H1 (cell line): ENCODE measurements at regions not wholly inside any gene's neighbourhood (a gene's known extent, or its start where the extent isn't known, plus 50 kb on each side); places are given as distances from the start of the nearest gene placed in this dataset.

Experiments
- CTCF ChIA-PET: fragments of 300-600 bp; sonication (Branson Sonifier 250); formaldehyde crosslinking; loops from one replicate; lab custom pipeline; 2021; ENCODE audit not compliant: partially characterized antibody; lab: Charles Lee
- POLR2A ChIA-PET: fragments of 300-600 bp; sonication (Branson Sonifier 250); formaldehyde crosslinking; loops from one replicate; lab custom pipeline; 2021; ENCODE audit warnings: inconsistent platforms; ENCODE audit not compliant: partially characterized antibody; lab: Charles Lee
- DNase-seq, 2 experiments: peaks; one replicate each; pipeline versions ENCODE4 v3.0.0 to v3.0.0-alpha.2; 2010 to 2022; ENCODE audit warnings: low spot score in 2 of 2, low read depth in 1 of 2, mixed read lengths in 1 of 2
- FAIRE-seq: peaks from 2 replicates; lab custom pipeline; 2011; peaks lifted over from hg19 to GRCh38; lab: Jason Lieb, UNC
- H2AFZ ChIP-seq: 2 replicates; pipeline ENCODE4 v1.8.1; 2012; ENCODE audit warnings: low read length, inconsistent platforms
- H2AK5ac ChIP-seq: 2 replicates; pipeline ENCODE4 v1.6.1; 2013; ENCODE audit warnings: low read depth, low read length
- H2BK120ac ChIP-seq: replicated peaks from 2 replicates; pipeline ENCODE3; 2013; ENCODE audit warnings: low read depth, low read length, inconsistent platforms
- H2BK12ac ChIP-seq: 2 replicates; pipeline ENCODE4 v1.6.1; 2013; ENCODE audit warnings: low read depth, low read length
- H2BK15ac ChIP-seq: 2 replicates; pipeline ENCODE4 v1.6.1; 2013; ENCODE audit warnings: low read length
- H2BK20ac ChIP-seq: 2 replicates; pipeline ENCODE4 v1.6.1; 2013; ENCODE audit warnings: low read length
- H2BK5ac ChIP-seq: 2 replicates; pipeline ENCODE4 v1.6.1; 2013; ENCODE audit warnings: low read depth, low read length
- H3K14ac ChIP-seq: 2 replicates; pipeline ENCODE4 v1.6.1; 2013; ENCODE audit warnings: inconsistent platforms; ENCODE audit not compliant: insufficient read length
- H3K18ac ChIP-seq: 2 replicates; pipeline ENCODE4 v1.6.1; 2013; ENCODE audit warnings: low read length; ENCODE audit errors: extremely low read depth
- H3K23ac ChIP-seq: 2 replicates; pipeline ENCODE4 v1.6.1; 2013; ENCODE audit warnings: inconsistent platforms; ENCODE audit not compliant: insufficient read length
- H3K23me2 ChIP-seq: 2 replicates; pipeline ENCODE4 v1.6.1; 2013; ENCODE audit warnings: low read depth, low read length
- H3K27ac ChIP-seq: 2 replicates; pipeline ENCODE4 v1.6.1; 2011; ENCODE audit warnings: low read depth, low read length, inconsistent platforms
- H3K27me3 ChIP-seq, 4 experiments: replicated peaks in 1 of 4; 1 replicate in 1 of 4; 2 replicates in 3 of 4; pipeline versions ENCODE4 v1.6.1 to v1.8.1; 2011 to 2013; ENCODE audit warnings: low read length in 3 of 4, mild to moderate bottlenecking in 3 of 4, inconsistent platforms in 2 of 4, mixed read lengths in 2 of 4, moderate library complexity in 1 of 4; ENCODE audit not compliant: control insufficient read depth in 3 of 4, insufficient read depth in 3 of 4; ENCODE audit errors: extremely low read depth in 1 of 4
- H3K36me3 ChIP-seq, 4 experiments: 2 replicates each; pipeline versions ENCODE4 v1.6.1 to v1.8.1; 2011 to 2013; ENCODE audit warnings: mild to moderate bottlenecking in 4 of 4, low read length in 3 of 4, moderate library complexity in 2 of 4, control low read depth in 1 of 4, inconsistent platforms in 1 of 4; ENCODE audit not compliant: insufficient read depth in 4 of 4, control insufficient read depth in 2 of 4
- H3K4ac ChIP-seq: replicated peaks from 2 replicates; pipeline ENCODE3; 2013; ENCODE audit warnings: low read length, low read depth, mixed read lengths, inconsistent platforms; ENCODE audit not compliant: insufficient read length
- H3K4me1 ChIP-seq, 4 experiments: replicated peaks in 1 of 4; 1 replicate in 1 of 4; 2 replicates in 3 of 4; pipeline versions ENCODE4 v1.6.1 to v1.8.1; 2011 to 2013; ENCODE audit warnings: low read length in 3 of 4, inconsistent platforms in 2 of 4, mixed read lengths in 1 of 4; ENCODE audit not compliant: insufficient read depth in 4 of 4, control insufficient read depth in 3 of 4
- H3K4me2 ChIP-seq, 2 experiments: 2 replicates each; pipeline versions ENCODE4 v1.6.1 to v1.8.1; 2011 to 2013; ENCODE audit warnings: low read depth in 2 of 2, low read length in 2 of 2, control low read depth in 1 of 2, inconsistent platforms in 1 of 2, mild to moderate bottlenecking in 1 of 2; ENCODE audit not compliant: insufficient read depth in 1 of 2
- H3K4me3 ChIP-seq, 4 experiments: fragments of 200-600, 300-600 bp in 1 of 4; sonication (generic), shearing (Covaris generic), sonication (Bioruptor Twin) in 1 of 4; 2 replicates each; pipeline versions ENCODE4 v1.5.1 to v1.8.1; 2011 to 2016; ENCODE audit warnings: low read length in 4 of 4, low read depth in 3 of 4, control low read depth in 2 of 4, inconsistent platforms in 2 of 4, mild to moderate bottlenecking in 2 of 4, mixed read lengths in 1 of 4, moderate library complexity in 1 of 4; ENCODE audit not compliant: insufficient read depth in 2 of 4; ENCODE audit errors: extremely low read depth in 1 of 4
- H3K56ac ChIP-seq: replicated peaks from 2 replicates; pipeline ENCODE3; 2013; ENCODE audit warnings: low read depth, mild to moderate bottlenecking, mixed read lengths, low read length, inconsistent platforms; ENCODE audit not compliant: insufficient read length
- H3K79me1 ChIP-seq: 2 replicates; pipeline ENCODE4 v1.6.1; 2013; ENCODE audit warnings: low read depth, low read length, control low read depth
- H3K79me2 ChIP-seq, 2 experiments: 2 replicates each; pipeline versions ENCODE4 v1.6.1 to v1.8.1; 2012 to 2013; ENCODE audit warnings: low read length in 2 of 2, mild to moderate bottlenecking in 2 of 2, inconsistent platforms in 1 of 2; ENCODE audit not compliant: insufficient read depth in 2 of 2, control insufficient read depth in 1 of 2
- H3K9ac ChIP-seq, 4 experiments: replicated peaks in 1 of 4; 1 replicate in 1 of 4; 2 replicates in 3 of 4; pipeline versions ENCODE4 v1.6.1 to v1.8.1; 2011 to 2013; ENCODE audit warnings: low read depth in 3 of 4, low read length in 3 of 4, control low read depth in 2 of 4, mild to moderate bottlenecking in 2 of 4, moderate library complexity in 2 of 4, inconsistent platforms in 1 of 4; ENCODE audit errors: extremely low read depth in 1 of 4
- H3K9me3 ChIP-seq, 2 experiments: 2 replicates each; pipeline versions ENCODE4 v1.6.1 to v1.8.1; 2012 to 2013; ENCODE audit warnings: mild to moderate bottlenecking in 2 of 2, moderate library complexity in 2 of 2, control low read depth in 1 of 2, inconsistent platforms in 1 of 2, low read depth in 1 of 2, low read length in 1 of 2, mixed read lengths in 1 of 2; ENCODE audit not compliant: insufficient read depth in 2 of 2
- H4K20me1 ChIP-seq, 2 experiments: replicated peaks in 1 of 2; 2 replicates each; pipeline versions ENCODE3 to v1.8.1; 2011 to 2013; ENCODE audit warnings: inconsistent platforms in 2 of 2, low read length in 2 of 2, mild to moderate bottlenecking in 1 of 2; ENCODE audit not compliant: insufficient read depth in 2 of 2, control insufficient read depth in 1 of 2
- H4K5ac ChIP-seq: 2 replicates; pipeline ENCODE4 v1.6.1; 2013; ENCODE audit warnings: low read length, low read depth, mixed read lengths, inconsistent platforms; ENCODE audit not compliant: insufficient read length
- H4K8ac ChIP-seq: 2 replicates; pipeline ENCODE4 v1.8.0; 2013; ENCODE audit warnings: mild to moderate bottlenecking, moderate library complexity, low read length, inconsistent platforms; ENCODE audit not compliant: insufficient read depth; ENCODE audit errors: extremely low read depth
- H4K91ac ChIP-seq: replicated peaks from 2 replicates; pipeline ENCODE3; 2013; ENCODE audit warnings: low read length, mixed read lengths, inconsistent platforms; ENCODE audit not compliant: insufficient read length
- TAF7 ChIP-seq: optimal IDR thresholded peaks from 2 replicates; pipeline ENCODE3; 2011; ENCODE audit warnings: low read depth, mild to moderate bottlenecking, inconsistent platforms, low read length, moderate library complexity, borderline replicate concordance
- ZNF274 ChIP-seq: IDR thresholded peaks from 2 replicates; pipeline ENCODE4 v1.7.0; 2012; ENCODE audit warnings: low read length, borderline replicate concordance; ENCODE audit errors: extremely low read depth
- WGBS, 2 experiments: shearing (Covaris generic) in 1 of 2; methylation state at CpG; one replicate each; pipeline versions ENCODE4 v1.1.6 to v1.1.7; 2013 to 2015; ENCODE audit warnings: low lambda C conversion rate in 2 of 2, mixed read lengths in 2 of 2, inconsistent platforms in 1 of 2, low coverage in 1 of 2, missing lambda C conversion rate in 1 of 2; ENCODE audit not compliant: insufficient replicate concordance in 2 of 2, insufficient coverage in 1 of 2, insufficient read length in 1 of 2; ENCODE audit errors: extremely low coverage in 1 of 2, missing lambda C conversion rate in 1 of 2; 5-methylcytosine and 5-hydroxymethylcytosine counted together

DNA sequence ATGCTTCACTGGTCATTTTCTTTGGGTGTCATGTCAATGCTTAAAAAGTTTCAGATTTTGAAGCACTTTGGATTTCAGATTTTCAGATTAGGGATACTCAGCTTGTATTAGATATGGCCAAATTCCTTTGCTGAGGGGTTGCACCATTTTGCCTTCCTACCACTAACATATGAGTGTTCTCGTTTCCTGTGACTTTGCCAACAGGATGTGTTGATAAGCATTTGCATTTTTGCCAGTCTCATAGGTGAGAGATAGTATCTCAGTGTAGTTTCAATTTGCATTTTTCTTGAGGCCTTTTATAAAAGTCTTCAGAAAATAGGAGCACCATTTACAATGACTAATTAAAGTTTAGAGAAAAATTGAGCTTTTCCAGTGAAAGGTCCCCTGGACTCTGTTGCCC lies 71.6 kb upstream of the CLCN4 start:
- Histone ChIP-seq H3K9me3 (no peaks in the 10 kb centered on the region), H3K79me1 (no peaks in the 10 kb centered on the region), H3K27me3 (no peaks in the 10 kb centered on the region), H2AFZ (no peak overlapping the region), H3K4ac (no peak overlapping the region), H3K23ac (no peak overlapping the region), H4K5ac (no peak overlapping the region), H3K36me3 (peaks cover 0 to 6% (median 2%) of the 10 kb centered on the region in 4 experiments; a peak in 2 of 8 replicates), H2AK5ac (no peak overlapping the region), H4K8ac (no peak overlapping the region), H3K18ac (no peak overlapping the region), H4K91ac (no peak overlapping the region), H3K4me3 (no peak overlapping the region), H3K4me1 (peaks cover 0 to 5% (median 0%) of the 10 kb centered on the region in 4 experiments; a peak in 3 of 7 replicates), H3K27ac (no peak overlapping the region), H3K14ac (no peak overlapping the region), H3K4me2 (no peak overlapping the region), H2BK5ac (no peak overlapping the region), H3K9ac (no peak overlapping the region), H3K23me2 (no peaks in the 10 kb centered on the region), H2BK15ac (no peak overlapping the region), H2BK120ac (no peak overlapping the region), H3K79me2 (no peaks in the 10 kb centered on the region), H2BK20ac (no peak overlapping the region), H2BK12ac (no peak overlapping the region), H3K56ac (no peak overlapping the region), H4K20me1 (no peaks in the 10 kb centered on the region)
- WGBS, 2 experiments, result 86% methylated on average over 1 of the region's 1 CpG; no CpG with 5 or more reads in 1 of the 2 experiments
- POLR2A ChIA-PET, result no interaction called here
- no peak for FAIRE-seq
- no peak for DNase-seq
- CTCF ChIA-PET, result interaction anchor here (0.6 kb wide), 1 partner anchor 97 kb away, joined by 5 read pairs; no protein-coding TSS in a partner anchor
- TF ChIP-seq TAF7 (no peak), ZNF274 (no peak)
